OCI-LY3 (cell line): ENCODE measurements at regions not wholly inside any gene's neighbourhood (a gene's known extent, or its start where the extent isn't known, plus 50 kb on each side); places are given as distances from the start of the nearest gene placed in this dataset.
"Not testable (repeated sequence)": the region's sequence is repeated elsewhere in the genome, so short reads cannot be mapped to it uniquely, and the experiment has no call there.

Source experiments
- CTCF ChIP-seq: fragments of 200-600, 300-600 bp; sonication (generic); IDR thresholded peaks from 2 replicates; pipeline ENCODE4 v1.5.1; 2014; ENCODE audit warnings: antibody characterized with exemption, low read length, low read depth
- EZH2phosphoT487 ChIP-seq: fragments of 200-600 bp; shearing (Covaris generic); IDR thresholded peaks from 2 replicates; pipeline ENCODE4 v1.6.1; 2018; ENCODE audit warnings: antibody characterized with exemption, mixed run types, low read depth

GRCh38 chr12:131278451-131279115 is 324.9 kb downstream of the ADGRD1 start:
- TF ChIP-seq EZH2phosphoT487, CTCF: not testable (repeated sequence)
